GM18867 (cell line): ENCODE measurements at regions not wholly inside any gene's neighbourhood (a gene's known extent, or its start where the extent isn't known, plus 50 kb on each side); places are given as distances from the start of the nearest gene placed in this dataset.
"Not testable (repeated sequence)": the region's sequence is repeated elsewhere in the genome, so short reads cannot be mapped to it uniquely, and the experiment has no call there.

Source experiments
- ATAC-seq: cut with Tn5 transposase; IDR thresholded peaks from one replicate; pipeline ENCODE4 v1.9.1; 2021; ENCODE audit warnings: mild to moderate bottlenecking, moderate library complexity; ENCODE audit not compliant: unreplicated experiment

DNA sequence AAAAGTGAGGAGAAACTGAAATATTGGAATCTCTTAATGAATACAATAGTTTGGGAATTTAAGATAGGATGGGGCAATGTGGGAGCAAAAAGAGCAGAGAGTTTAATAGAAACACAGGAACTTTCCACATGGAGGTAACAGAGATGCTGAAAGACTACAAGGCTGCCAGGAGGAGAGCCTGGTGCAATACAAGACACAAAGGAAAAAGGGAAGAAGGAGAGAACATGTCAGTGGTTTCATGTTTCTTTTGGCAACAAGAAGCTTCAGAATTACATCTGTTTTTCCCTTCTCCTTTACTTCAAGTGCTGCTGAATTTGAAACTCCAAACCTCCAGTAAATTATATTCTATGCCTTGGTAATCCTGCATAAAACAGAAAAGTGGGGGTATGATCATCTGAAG is 474.3 kb downstream of the FAT4 start:
- no peak for ATAC-seq

GRCh38 chr4:125791896-125792295 is 477.1 kb downstream of the FAT4 start:
- ATAC-seq: no peak

DNA sequence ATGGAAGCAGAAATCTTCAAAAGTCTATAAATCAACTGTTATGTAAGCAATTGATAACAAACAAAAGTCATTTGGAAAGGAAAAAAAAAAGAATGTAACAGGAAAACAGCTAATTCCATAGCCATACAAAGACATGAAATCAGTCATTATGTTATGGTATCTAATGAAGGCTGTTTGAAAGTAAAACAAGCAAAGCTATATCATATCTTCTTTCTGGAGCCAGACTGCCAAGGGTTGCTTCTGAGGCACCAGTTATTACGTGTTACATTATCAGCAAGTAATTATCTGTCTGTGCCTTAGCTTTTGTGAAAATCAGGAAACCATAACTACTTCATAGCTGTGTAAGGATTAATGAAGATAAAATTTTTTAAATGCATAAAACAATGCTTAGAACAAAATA is 480.2 kb downstream of the FAT4 start:
- no peak for ATAC-seq

DNA sequence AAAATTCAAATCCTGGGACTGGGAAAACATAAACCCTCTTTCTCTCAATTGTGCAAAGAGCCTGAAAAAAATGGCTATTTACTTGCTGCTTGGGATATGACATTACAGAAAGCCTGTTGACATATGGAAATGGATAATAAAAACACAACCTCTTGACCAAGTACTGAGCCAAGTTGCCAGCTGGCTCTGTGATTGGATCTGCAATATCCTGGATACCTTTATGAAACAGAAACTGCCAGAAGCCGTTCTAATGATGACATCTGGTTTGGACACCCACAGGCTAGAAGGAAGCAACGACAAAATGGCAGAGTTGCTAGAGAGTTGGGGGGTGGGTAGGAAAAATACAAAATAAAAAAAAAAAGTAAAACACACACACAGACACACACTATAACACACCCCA is 481.4 kb downstream of the FAT4 start:
- ATAC-seq: no peak

DNA sequence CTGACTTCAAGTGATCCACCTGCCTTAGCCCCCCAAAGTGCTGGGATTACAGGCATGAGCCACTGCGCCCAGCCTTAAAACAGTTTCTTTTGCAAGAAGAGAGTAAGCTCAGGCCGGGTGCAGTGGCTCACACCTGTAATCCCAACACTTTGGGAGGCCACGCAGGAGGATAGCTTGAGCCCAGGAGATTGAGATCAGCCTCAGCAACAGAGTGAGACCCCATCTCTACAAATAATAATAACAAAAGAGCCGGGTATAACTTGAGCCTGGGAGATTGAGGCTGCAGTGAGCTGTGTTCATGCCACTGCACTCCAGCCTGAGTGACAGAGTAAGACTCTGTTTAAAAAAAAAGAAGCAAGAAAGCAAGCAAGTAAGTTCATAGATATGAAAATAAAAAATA is 482.9 kb downstream of the FAT4 start:
- not testable (repeated sequence) for ATAC-seq

DNA sequence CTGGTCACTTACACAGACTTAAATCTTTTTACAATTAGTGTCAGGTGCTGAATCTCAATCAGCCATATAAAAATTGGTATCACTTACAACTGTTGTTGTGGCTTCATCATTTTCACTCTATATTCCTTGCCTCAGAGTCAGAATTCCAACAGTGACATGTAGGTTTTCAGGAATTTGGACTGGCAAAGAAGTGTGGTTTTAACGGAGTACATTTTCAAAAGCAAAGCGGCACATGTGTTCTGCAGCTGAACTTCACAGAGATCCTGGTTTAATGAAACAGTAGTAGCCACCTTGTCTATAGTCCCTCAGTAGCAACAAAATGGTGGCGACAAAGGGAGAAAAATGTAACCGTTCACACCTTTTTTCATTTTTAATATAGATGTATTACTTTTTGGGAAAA is 486.6 kb downstream of the FAT4 start:
- no peak for ATAC-seq

GRCh38 chr4:125801924-125802323 is 487.2 kb downstream of the FAT4 start:
- ATAC-seq: no peak

DNA sequence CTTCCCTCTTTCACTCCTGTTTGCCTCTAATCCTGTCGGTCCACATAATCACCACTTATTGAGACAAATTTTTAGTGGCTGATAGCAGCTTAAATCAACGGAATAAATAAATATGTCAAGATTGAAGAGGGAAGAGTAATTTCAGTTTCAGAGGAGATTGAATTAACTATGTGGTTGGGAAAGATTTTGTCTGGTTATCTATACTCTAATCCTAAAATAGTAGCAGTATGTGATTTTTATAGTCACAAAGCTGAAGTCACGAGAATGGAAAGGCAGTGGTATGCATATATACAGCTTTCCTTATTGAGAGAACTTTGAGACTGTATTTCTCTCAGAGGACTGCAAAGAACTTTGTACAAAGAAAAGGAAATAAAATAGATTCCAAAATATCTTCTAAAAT is 493.3 kb downstream of the FAT4 start:
- ATAC-seq: no peak

DNA sequence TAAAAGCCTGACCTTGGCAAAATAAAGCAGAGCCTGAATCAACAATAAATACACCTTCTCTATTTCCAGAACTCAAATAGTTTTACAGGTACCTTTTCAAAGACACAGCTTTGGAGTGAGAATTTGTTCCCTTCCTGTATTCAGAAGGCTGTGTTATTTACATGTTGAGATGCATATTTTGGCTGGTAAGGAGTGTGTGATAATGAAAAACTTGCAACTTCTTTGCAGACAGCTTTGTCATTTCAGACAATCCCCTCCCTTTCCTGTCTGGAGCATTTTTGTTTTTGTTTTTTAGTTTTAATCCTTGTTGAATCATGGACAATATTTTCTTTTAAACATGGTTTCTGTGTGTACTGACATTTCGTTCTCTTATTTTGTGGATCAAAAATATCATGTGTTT is 493.8 kb downstream of the FAT4 start:
- no peak for ATAC-seq

- ATAC-seq: no peak
Measured at GRCh38 chr4:125811892-125812291, 497.1 kb downstream of the FAT4 start.

DNA sequence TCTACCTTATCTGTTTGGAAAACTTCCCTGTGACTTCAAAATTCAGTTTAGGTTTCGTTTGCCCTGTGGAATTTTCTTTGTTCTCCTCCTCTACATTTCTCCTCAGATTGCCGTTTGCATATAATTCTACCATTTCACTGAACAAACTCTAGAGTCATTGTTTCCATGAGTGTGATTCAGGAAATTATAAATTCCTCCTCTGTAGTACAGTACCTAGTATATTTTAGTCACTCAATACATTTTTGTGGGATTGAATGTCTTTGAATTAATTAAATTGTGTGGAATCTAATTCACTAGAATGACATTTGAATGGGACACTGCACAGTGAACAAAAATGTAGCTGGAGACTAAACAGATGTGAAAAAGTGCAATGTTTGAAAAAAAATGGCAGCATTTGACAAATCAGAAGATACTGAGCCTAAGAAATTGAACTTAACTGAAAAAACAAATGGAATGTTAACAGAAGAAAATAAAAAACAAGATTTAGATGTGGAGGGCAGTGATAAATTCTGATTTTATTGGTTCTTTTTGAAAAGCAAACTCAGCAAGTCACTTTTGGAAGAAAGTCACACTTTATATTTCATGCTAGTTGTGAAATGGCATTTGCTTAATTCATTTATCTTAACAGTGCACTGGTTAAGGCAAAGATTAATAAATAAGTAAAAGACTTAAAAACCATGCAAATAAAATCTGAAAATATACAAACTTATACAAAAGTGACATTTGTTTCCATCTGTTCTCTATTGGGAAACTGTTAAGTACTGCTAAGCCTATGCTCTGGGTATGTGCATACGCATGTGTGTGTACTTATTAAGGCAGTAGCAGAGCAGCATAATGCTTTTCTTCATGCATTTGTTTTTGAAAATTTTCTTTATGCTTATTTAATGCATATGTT is 512.3 kb downstream of the FAT4 start:
- ATAC-seq: no peak

GRCh38 chr4:125827696-125828052 is 512.9 kb downstream of the FAT4 start:
- no peak for ATAC-seq

GRCh38 chr4:125828346-125828745 is 513.6 kb downstream of the FAT4 start:
- no peak for ATAC-seq

- no peak for ATAC-seq
Measured at GRCh38 chr4:125832161-125832560, 517.4 kb downstream of the FAT4 start.

GRCh38 chr4:125836597-125837195 is 521.9 kb downstream of the FAT4 start:
- ATAC-seq: no peak

DNA sequence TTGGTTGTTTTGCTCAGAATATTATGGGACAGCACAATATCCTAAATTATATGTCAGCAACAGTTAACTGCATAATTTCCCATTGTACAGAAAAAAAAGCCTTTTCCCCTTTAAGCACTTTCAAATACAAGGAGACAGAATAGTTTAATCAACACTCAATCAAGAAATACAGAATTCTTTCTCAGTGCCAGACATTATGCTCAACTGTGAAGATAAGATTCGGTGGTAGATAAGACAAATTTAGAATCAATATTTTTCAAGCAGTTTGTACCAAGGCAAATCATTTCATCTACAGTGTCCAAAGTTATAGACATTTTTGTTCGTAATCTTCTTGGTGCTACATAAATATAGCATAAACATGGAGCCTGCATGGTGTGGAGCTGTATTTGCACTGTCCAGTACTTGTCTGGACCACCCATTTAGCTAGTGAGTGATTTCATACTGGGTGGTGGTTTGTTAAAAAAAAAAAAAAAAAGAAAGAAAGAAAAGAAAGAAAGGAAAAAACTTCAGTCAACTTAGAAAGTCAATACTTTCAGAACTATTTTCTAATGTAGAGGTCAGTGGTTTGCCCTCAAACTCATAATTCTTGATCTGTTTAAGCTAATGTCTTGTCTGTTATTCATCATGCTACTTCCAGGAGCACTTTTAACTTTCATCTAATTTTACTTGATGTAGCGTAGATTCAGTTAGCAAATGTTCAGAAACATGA is 522.9 kb downstream of the FAT4 start:
- ATAC-seq: no peak

DNA sequence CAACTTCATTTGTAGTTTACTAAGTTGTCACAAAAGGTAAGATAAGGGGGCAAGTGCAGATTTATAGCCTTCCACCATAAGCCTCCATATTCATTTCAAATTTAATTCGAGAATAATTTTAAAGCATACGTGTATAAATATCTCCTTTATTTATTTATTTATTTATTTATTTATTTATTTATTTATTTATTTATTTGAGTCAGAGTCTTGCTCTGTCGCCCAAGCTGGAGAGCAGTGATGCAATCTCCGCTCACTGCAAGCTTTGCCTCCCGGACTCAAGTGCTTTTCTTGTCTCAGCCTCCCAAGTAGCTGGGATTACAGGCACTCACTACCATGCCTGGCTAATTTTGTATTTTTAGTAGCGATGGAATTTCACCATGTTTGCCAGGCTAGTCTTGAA is 523.4 kb downstream of the FAT4 start:
- no peak for ATAC-seq

GRCh38 chr4:125838924-125839323 is 524.2 kb downstream of the FAT4 start:
- ATAC-seq: no peak

GRCh38 chr4:125843947-125844346 is 529.2 kb downstream of the FAT4 start:
- ATAC-seq: no peak

GRCh38 chr4:125847518-125847917 is 532.8 kb downstream of the FAT4 start:
- no peak for ATAC-seq

GRCh38 chr4:125849869-125850268 is 535.1 kb downstream of the FAT4 start:
- no peak for ATAC-seq
